Thoracic aorta (tissue), 2 donors: ENCODE measurements at regions not wholly inside any gene's neighbourhood (a gene's known extent, or its start where the extent isn't known, plus 50 kb on each side); places are given as distances from the start of the nearest gene placed in this dataset.

Experiments
- ATAC-seq: fragments of 150-250 bp; one replicate; pipeline ENCODE4 v1.8.0; 2017; ENCODE audit warnings: low read depth; ENCODE audit not compliant: insufficient number of reproducible peaks, low FRiP score
- DNase-seq: peaks from one replicate; pipeline ENCODE4 v3.0.0-alpha.2; 2020; ENCODE audit warnings: low spot score
- H3K27ac ChIP-seq, 2 donors: fragments of 200-600 bp; sonication (generic); 1 replicate in 1 of 2; 2 replicates in 1 of 2; pipeline ENCODE4 v1.5.1; 2016; ENCODE audit warnings: mild to moderate bottlenecking in 2 of 2, moderate library complexity in 2 of 2
- H3K27me3 ChIP-seq: fragments of 200-600 bp; sonication (generic); replicated peaks from 2 replicates; pipeline ENCODE4 v1.6.0; 2016; ENCODE audit warnings: mild to moderate bottlenecking; ENCODE audit not compliant: insufficient read depth
- H3K36me3 ChIP-seq: fragments of 200-600 bp; sonication (generic); one replicate; pipeline ENCODE4 v1.5.1; 2016
- H3K4me1 ChIP-seq, 2 donors: fragments of 200-600 bp; sonication (generic); 1 replicate in 1 of 2; 2 replicates in 1 of 2; pipeline versions ENCODE4 v1.5.1 to v1.6.0; 2016; ENCODE audit warnings: low read depth in 2 of 2, mild to moderate bottlenecking in 1 of 2; ENCODE audit not compliant: control insufficient read depth in 1 of 2
- H3K4me3 ChIP-seq: fragments of 200-600 bp; sonication (generic); 2 replicates; pipeline ENCODE4 v1.5.1; 2016; ENCODE audit warnings: mild to moderate bottlenecking
- H3K9me3 ChIP-seq: fragments of 200-600 bp; sonication (generic); 2 replicates; pipeline ENCODE4 v1.5.1; 2016
- CTCF ChIP-seq: fragments of 200-600 bp; sonication (generic); IDR thresholded peaks from one replicate; pipeline ENCODE4 v1.5.1; 2019; ENCODE audit warnings: antibody characterized with exemption

- Histone ChIP-seq H3K9me3 (no peaks in the 10 kb centered on the region), H3K27ac (no peak overlapping the region), H3K4me1 (peaks cover 0 to under 1% of the 10 kb centered on the region in 2 donors), H3K27me3 (no peaks in the 10 kb centered on the region), H3K36me3 (no peaks in the 10 kb centered on the region), H3K4me3 (no peak overlapping the region)
- no peak for ATAC-seq
- no peak for TF ChIP-seq CTCF
- no peak for DNase-seq
Measured at GRCh38 chr10:90407851-90408250, 450.0 kb downstream of the HTR7 start.

GRCh38 chr10:90412582-90412981 lies 445.3 kb downstream of the HTR7 start:
- Histone ChIP-seq H3K27ac (no peak overlapping the region), H3K4me3 (no peak overlapping the region), H3K9me3 (no peaks in the 10 kb centered on the region), H3K27me3 (no peaks in the 10 kb centered on the region), H3K4me1 (peaks cover 0 to 6% of the 10 kb centered on the region in 2 donors), H3K36me3 (no peaks in the 10 kb centered on the region)
- no peak for TF ChIP-seq CTCF
- no peak for ATAC-seq
- DNase-seq: no peak

GRCh38 chr10:90413196-90413595 lies 444.6 kb downstream of the HTR7 start:
- no peak for TF ChIP-seq CTCF
- H3K36me3 ChIP-seq: no peaks in the 10 kb centered on the region
- H3K27me3 ChIP-seq: no peaks in the 10 kb centered on the region
- H3K27ac ChIP-seq: no peak overlapping the region
- ATAC-seq (no peak), DNase-seq (no peak)
- peaks cover 0 to 6% of the 10 kb centered on the region in 2 donors for H3K4me1 ChIP-seq
- no peaks in the 10 kb centered on the region for H3K9me3 ChIP-seq
- no peak overlapping the region for H3K4me3 ChIP-seq

GRCh38 chr10:90414926-90415325 lies 442.9 kb downstream of the HTR7 start:
- no peak for ATAC-seq
- no peak overlapping the region for H3K4me3 ChIP-seq
- H3K9me3 ChIP-seq: no peaks in the 10 kb centered on the region
- no peaks in the 10 kb centered on the region for H3K36me3 ChIP-seq
- no peak for DNase-seq
- no peak for TF ChIP-seq CTCF
- H3K4me1 ChIP-seq: peaks cover 0 to 6% of the 10 kb centered on the region in 2 donors
- H3K27ac ChIP-seq: no peak overlapping the region
- H3K27me3 ChIP-seq: no peaks in the 10 kb centered on the region

GRCh38 chr10:90417029-90417428 lies 440.8 kb downstream of the HTR7 start:
- Histone ChIP-seq H3K9me3 (no peaks in the 10 kb centered on the region), H3K4me1 (peaks cover 0 to 6% of the 10 kb centered on the region in 2 donors), H3K4me3 (no peak overlapping the region), H3K36me3 (no peaks in the 10 kb centered on the region), H3K27me3 (no peaks in the 10 kb centered on the region), H3K27ac (no peak overlapping the region)
- TF ChIP-seq CTCF: no peak
- no peak for DNase-seq
- ATAC-seq: no peak
